ENCODE measurements at regions not wholly inside any gene's neighbourhood (a gene's known extent, or its start where the extent isn't known, plus 50 kb on each side); places are given as distances from the start of the nearest gene placed in this dataset.
"Not testable (repeated sequence)": the region's sequence is repeated elsewhere in the genome, so short reads cannot be mapped to it uniquely, and the experiment has no call there.

GRCh38 chr4:169885893-169886292 lies 128.1 kb upstream of the HPF1 start:
- DNase-seq: no peak

DNA sequence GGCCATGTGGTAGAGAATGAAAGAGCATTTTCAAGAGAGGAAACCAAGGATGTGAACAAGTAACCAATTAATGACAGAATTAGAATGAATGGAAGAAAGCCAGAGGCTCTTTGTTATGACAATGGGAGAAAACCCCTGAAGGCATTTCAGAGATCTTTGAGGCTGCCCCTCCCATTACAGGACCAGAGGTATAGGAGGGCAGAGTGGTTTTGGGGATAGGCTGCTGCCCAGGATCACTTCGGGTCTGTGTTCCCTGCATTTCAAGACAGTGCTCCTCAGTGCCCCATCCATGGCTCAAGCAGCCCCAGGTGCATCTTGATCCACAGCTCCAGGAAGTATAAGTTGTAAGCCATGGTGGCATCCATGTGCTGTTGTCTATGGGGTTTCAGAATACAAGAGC lies 124.0 kb upstream of the HPF1 start:
- DNase-seq: no peak

- DNase-seq: no peak
Measured at GRCh38 chr4:169870507-169870906, 112.8 kb upstream of the HPF1 start.

DNA sequence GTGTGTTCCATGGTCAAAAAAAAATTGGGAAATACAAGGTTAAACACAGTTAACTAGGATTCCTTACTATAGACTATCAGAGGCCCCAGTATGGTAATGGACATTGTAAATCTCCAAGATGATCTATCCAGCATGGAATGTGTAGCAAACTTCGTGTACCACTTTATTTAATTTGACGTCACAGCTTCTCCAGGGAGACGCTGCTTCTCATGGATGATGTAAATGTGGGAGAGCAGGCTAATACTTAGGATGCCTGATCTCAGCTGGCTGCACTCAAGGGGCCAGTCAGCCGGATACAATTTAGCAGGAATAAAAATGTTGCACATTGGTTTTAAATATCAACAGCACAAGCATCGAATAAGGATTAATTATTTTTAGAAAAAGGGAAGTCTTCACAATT lies 111.7 kb upstream of the HPF1 start:
- DNase-seq: no peak

DNA sequence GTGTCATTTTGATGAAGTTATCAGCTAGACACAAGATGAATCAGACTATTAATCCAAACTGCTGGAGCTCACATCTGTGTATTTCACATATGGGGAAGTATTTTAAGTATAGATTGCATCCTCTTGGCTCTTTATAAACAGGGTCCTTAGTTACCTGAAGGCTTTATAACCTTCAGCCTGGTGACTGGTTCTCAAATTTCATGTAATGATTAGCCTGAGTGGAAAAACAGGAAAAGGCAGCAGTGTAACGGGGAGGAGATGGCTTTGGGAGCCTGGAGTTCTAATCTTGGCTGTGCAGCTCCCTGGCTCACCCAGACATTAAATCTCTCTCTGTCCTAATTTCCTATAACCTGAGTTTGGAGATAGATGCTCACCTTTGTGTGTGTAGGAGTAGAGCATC lies 103.8 kb upstream of the HPF1 start:
- no peak for DNase-seq

DNA sequence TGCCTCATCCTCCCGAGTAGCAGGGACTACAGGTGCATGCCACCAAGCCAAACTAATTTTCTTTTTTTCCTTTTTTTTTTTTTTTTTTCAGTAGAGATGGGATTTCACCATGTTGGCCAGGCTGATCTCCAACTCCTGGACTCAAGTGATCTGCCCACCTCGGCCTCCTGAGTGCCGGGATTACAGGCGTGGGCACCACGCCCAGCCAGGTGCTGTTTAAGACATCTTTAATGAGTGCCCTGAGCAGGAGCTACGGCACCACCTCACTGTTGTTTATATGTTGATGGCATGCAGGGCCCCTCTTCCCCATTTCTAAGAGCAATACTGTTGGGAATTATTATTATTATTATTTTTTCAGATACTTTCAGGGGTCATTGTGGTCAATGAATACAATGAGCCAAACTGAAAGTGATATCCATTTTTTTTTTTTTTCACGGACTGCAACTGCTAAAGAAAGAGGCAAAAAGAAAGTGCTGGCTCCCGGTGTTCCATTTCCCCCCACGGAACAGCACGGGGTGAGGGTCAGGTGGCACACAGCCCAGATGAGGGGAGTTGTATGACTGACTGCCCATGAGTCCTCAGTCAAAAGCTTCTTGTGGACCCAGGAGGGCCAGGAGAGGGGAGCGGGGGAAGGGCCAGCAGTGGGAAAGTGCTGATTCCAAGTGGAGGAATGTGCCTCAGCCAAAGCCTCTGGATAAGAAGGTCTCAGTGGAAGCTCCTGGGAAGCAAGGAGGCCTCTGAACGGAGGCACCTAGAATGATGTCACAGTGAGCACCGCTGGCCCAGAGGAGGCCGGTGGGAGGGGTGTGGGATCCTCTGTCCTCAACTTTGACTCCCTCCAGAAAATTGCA lies 101.8 kb upstream of the HPF1 start:
- DNase-seq: no peak

GRCh38 chr4:169854090-169854489 lies 96.3 kb upstream of the HPF1 start:
- no peak for DNase-seq

GRCh38 chr4:169852481-169852880 lies 94.7 kb upstream of the HPF1 start:
- DNase-seq: no peak

DNA sequence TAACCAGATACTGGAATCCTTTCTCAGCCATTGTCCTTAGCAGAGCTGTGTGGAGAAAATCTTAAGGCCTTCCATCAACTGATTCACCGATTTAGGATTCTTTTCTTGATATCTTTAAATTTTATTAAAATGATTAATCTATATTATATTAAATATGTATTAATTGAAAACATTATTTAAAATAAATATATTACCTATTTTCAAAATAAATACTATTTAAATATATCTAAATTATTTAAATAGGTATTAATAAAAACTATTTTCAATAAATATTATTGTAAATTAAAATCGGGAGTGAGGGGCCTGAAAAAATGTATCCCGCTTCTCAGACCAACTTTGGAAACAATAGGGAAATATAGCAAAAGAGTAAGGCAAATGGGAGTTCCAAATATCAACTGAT lies 94.0 kb upstream of the HPF1 start:
- no peak for DNase-seq

DNA sequence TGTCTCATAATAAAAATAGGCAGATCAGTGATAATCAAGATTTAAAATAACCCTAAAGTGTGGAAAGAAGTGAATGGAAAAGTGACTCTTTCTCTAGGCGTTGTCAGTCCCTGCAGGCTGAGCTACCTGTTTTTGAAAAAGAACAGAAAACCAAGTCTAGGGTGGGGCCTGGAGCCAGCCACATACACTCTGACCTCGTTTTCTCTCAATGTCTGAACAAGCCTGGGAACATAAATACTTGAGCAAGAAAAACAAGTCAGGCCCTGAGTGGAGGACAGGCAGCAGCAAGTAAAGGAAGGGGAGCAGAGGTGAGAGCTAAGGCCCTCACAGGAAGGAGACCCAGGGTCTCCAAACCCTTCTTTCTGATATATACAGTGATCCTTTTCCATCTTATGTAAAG lies 91.7 kb upstream of the HPF1 start:
- DNase-seq: no peak

DNA sequence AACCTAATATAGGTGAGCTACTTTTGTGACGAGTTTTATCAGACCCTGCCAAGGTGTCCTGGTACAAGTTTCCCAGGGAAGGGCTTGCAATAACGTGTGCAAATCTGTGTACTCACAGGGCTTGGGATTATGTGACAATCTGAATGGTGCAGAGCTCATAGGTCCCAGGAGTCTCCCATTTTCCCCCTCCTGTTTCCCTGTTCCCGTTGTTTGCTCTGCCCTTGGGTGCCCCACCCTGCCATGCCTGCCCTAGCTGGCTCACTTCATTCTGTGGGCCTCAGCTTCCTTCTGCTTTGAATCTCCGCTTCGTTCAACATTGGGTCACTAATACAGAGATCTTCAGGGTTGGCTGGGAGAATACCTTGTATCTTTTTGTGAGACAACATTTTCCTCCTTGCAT lies 90.3 kb upstream of the HPF1 start:
- DNase-seq: no peak

- no peak for DNase-seq
Measured at GRCh38 chr4:169847171-169847570, 89.4 kb upstream of the HPF1 start.

DNA sequence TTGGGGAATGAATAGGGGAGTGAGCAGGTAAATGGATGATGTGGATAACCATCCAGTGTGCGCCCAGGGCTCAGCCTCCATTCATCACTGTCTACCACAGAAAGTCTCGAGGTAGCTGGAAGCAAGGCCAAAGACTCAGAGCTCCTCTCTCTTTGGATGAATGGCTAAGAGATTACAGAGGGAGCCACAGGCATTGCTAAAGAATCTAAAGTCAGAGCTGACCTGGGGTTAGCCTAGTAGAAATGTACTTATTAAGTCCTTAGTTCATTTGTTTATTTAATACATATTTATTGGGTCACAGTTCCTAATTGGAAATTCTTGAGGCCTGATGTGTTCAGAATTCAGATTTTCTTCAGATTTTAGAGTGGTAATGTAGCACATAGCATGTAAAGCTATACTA lies 88.7 kb upstream of the HPF1 start:
- no peak for DNase-seq

GRCh38 chr4:169841776-169842175 lies 84.0 kb upstream of the HPF1 start:
- no peak for DNase-seq

DNA sequence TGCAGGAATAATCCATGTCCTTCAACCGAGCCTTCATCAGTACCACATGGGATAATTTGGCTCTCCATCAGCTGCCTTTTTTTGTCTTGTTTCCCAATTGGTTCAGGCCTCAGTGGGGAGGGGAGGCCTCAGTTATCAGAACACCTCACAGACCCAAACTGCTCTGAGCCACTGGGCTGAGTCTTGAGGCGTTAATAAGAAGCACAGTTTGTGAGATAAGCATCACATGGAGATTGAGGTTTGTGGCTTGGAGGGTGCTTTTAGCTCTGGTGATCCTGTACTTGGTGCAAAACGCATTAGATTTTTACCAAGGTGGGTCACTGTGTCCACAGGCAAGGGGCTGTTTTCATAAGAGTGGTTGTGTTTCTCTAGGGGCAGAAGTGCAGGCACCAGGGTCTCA lies 82.8 kb upstream of the HPF1 start:
- no peak for DNase-seq

DNA sequence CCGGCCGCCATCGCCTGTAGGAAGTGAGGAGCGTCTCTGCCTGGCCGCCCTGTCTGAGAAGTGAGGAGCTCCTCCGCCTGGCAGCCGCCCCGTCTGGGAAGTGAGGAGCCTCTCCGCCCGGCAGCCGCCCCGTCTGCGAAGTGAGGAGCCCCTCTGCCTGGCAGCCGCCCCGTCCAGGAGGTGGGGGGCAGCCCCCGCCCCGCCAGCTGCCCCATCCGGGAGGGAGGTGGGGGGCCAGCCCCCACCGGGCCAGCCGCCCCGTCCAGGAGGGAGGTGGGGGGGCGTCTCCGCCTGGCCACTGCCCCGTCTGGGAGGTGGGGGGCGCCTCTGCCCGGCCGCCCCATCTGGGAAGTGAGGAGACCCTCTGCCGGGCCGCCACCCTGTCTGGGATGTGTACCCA lies 70.6 kb upstream of the HPF1 start:
- DNase-seq: not testable (repeated sequence)

- DNase-seq: no peak
Measured at GRCh38 chr4:169826634-169827187, 69.0 kb upstream of the HPF1 start.

GRCh38 chr4:169823685-169824084 lies 65.9 kb upstream of the HPF1 start:
- peak; percentile 3 for DNase-seq

- DNase-seq: no peak
Measured at GRCh38 chr4:169821402-169821801, 63.7 kb upstream of the HPF1 start.

DNA sequence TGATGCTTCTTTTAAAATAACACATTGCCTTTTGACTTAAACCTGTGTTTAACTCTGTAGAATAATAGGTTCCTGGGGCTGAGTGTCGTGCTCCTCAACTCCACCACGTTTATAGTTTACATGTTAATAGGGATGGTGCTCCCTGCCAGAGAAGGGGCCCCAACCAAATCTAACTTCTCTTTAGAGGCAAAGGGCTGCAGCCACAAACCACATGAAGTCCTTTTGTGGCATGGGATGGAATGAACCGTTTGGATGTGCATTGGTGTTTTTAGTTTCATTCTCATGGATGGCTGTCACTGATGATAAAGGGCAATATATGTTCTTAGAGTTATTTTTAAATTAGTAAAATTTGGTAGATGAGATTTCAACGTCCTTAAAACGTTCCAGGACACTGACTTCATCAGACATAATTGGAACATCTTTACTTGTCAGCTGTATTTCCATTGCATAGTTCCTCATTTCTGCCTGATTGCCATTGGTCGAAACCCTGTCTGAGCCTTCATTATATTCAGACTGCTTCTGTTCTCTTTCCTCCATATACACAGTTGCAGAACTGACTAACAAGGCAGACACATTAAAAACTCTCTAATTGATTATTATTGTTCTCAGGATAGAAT lies 60.4 kb upstream of the HPF1 start:
- no peak for DNase-seq

- DNase-seq: peak; percentile 36
Measured at GRCh38 chr4:169815606-169816005, 57.9 kb upstream of the HPF1 start.

DNA sequence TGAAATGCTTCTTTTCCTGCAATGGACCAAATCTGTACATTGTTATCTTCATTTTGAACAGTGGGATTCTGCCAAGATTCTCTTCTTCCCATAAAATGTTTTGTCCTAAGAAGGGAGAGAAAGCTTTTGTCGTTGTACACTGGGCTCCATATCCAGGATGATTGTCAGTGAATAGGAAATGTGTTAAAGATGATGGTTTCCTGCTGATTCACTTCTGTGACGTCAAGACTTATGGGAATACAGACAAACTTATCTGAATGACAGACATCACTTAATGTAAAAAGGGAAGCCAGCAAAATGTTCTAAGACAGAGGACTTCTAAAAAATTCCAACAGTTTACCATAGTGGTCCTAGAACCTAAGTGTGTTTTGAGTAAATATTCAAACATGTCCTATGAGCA lies 53.7 kb upstream of the HPF1 start:
- DNase-seq: no peak

DNA sequence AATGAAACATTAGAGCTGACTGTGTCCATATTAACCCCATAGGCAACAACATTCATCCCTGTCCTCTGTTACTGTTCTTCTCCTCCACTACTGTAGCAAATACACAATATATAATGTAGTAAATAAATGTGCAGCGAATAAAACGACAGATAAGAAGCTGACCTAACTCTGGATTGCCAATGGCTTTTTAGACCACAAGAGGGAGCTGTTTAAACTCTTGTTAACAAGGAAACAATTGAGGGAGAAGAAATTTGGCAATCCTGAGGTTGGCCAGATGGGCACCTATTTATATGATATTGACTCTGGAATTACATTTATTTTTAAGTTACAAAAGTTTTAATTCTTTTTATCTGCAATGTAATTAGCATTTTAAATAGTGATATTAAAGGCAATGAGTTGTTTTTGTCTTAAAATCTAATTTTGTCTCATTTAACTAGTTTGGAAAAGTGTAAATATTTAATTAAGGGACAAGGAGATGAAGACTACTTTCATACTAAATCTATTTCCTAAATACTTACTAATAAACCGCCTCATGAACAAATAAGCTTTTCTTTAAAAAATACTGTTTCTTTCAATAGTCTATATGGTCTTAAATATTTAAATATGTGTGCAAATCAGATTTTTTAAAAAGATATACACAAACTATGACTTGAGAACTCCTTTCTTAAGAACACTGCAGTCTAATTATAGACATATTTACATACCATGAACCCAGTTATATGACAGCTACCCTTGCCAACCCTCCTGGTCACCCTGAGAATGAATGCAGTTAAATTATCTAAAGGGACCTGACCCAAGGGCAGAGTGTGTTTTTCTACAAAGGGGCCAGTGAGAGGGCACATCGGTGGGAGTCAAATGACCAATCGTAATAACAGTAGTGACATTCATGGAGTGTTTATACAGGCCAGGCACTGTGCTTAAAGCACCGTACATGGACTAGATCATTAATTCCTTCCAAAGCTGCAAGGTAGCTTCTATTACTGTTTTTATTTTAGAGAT lies 52.9 kb upstream of the HPF1 start:
- DNase-seq: peak; percentile 49

Data from HCEC 1CT (cell line).